Sigmoid colon (tissue), 6 donors: ENCODE measurements at regions not wholly inside any gene's neighbourhood (a gene's known extent, or its start where the extent isn't known, plus 50 kb on each side); places are given as distances from the start of the nearest gene placed in this dataset.

ENCODE experiments used
- DNase-seq: peaks from one replicate; pipeline ENCODE4 v3.0.0-alpha.2; 2019
- H3K27ac ChIP-seq, 4 donors: fragments of 200-600 bp; sonication (generic); one replicate each; pipeline ENCODE4 v1.5.1; 2016 to 2019; ENCODE audit warnings: mild to moderate bottlenecking in 1 of 4
- H3K27me3 ChIP-seq, 3 donors: fragments of 200-600 bp; sonication (generic); one replicate each; pipeline ENCODE4 v1.5.1; 2019; ENCODE audit warnings: mild to moderate bottlenecking in 1 of 3
- H3K36me3 ChIP-seq, 4 donors: fragments of 200-600 bp; sonication (generic); one replicate each; pipeline ENCODE4 v1.5.1; 2016 to 2019
- H3K4me1 ChIP-seq, 4 donors: fragments of 200-600 bp; sonication (generic); one replicate each; pipeline ENCODE4 v1.5.1; 2017 to 2019
- H3K4me3 ChIP-seq, 4 donors: fragments of 200-600 bp; sonication (generic); one replicate each; pipeline ENCODE4 v1.5.1; 2017 to 2019; ENCODE audit warnings: mild to moderate bottlenecking in 2 of 4, moderate library complexity in 1 of 4
- H3K9me3 ChIP-seq, 4 donors: fragments of 200-600 bp in 3 of 4; sonication (generic) in 3 of 4; one replicate each; pipeline versions ENCODE4 v1.5.1 to v1.6.1; 2013 to 2019
- CTCF ChIP-seq, 4 experiments: fragments of 450-650 bp in 3 of 4; fragments of 200-600 bp in 1 of 4; IDR thresholded peaks; one replicate each; pipeline ENCODE4 v1.5.1; 2016 to 2019; ENCODE audit warnings: antibody characterized with exemption in 4 of 4, mild to moderate bottlenecking in 3 of 4, moderate library complexity in 2 of 4
- EP300 ChIP-seq, 4 donors: sonication (generic); formaldehyde crosslinking; IDR thresholded peaks; one replicate each; pipeline ENCODE4 v1.6.1; 2017; ENCODE audit warnings: antibody characterized with exemption in 4 of 4
- POLR2A ChIP-seq, 2 donors: fragments of 450-650 bp; IDR thresholded peaks; one replicate each; pipeline ENCODE4 v1.6.1; 2016; ENCODE audit warnings: antibody characterized with exemption in 2 of 2, mild to moderate bottlenecking in 2 of 2, moderate library complexity in 2 of 2
- POLR2AphosphoS5 ChIP-seq, 4 donors: sonication (generic); formaldehyde crosslinking; IDR thresholded peaks; one replicate each; pipeline ENCODE4 v1.6.1; 2017; ENCODE audit warnings: antibody characterized with exemption in 4 of 4
- WGBS, 2 donors: extraction: QIAGEN DNeasy Blood & Tissue Kit; methylation state at CpG; one replicate each; pipeline ENCODE4 v1.1.7; 2013; 5-methylcytosine and 5-hydroxymethylcytosine counted together
- intact Hi-C: fragments of 100-400 bp; cut with DNase I; formaldehyde crosslinking; loops from one replicate; pipeline ENCODE4 v1.15.1; 2023
- donor health status: healthy with polysubstance abuse.
- donor health status: healthy.

- Histone ChIP-seq H3K4me3 (no peak overlapping the region), H3K27me3 (no peaks in the 10 kb centered on the region), H3K4me1 (no peaks in the 10 kb centered on the region), H3K27ac (no peak overlapping the region), H3K36me3 (no peaks in the 10 kb centered on the region), H3K9me3 (no peaks in the 10 kb centered on the region)
- DNase-seq = no peak
- intact Hi-C loops = no loop called here
- TF ChIP-seq CTCF (IDR thresholded peaks at IDR 0.05) (no peak), EP300 (IDR thresholded peaks at IDR 0.05) (no peak)
Measured at GRCh38 chr12:22880331-22880730, 255.4 kb downstream of the ETNK1 start.

GRCh38 chr12:22880807-22881206 lies 255.8 kb downstream of the ETNK1 start:
- no peak overlapping the region for H3K4me3 ChIP-seq
- 76% methylated on average over 6 of the region's 6 CpGs for WGBS, 2 donors
- H3K27me3 ChIP-seq = no peaks in the 10 kb centered on the region
- H3K9me3 ChIP-seq = no peaks in the 10 kb centered on the region
- TF ChIP-seq POLR2AphosphoS5 (IDR thresholded peaks at IDR 0.05) (no peak), EP300 (IDR thresholded peaks at IDR 0.05) (no peak), POLR2A (IDR thresholded peaks at IDR 0.05) (no peak), CTCF (IDR thresholded peaks at IDR 0.05) (no peak)
- no peaks in the 10 kb centered on the region for H3K36me3 ChIP-seq
- H3K4me1 ChIP-seq = no peaks in the 10 kb centered on the region
- H3K27ac ChIP-seq = no peak overlapping the region
- intact Hi-C loops = no loop called here
- DNase-seq = no peak

- Histone ChIP-seq H3K27me3 (no peaks in the 10 kb centered on the region), H3K27ac (no peak overlapping the region), H3K36me3 (no peaks in the 10 kb centered on the region), H3K4me1 (no peaks in the 10 kb centered on the region), H3K4me3 (no peak overlapping the region), H3K9me3 (no peaks in the 10 kb centered on the region)
- DNase-seq = no peak
- WGBS, 2 donors = 65 to 87% methylated on average over 3 of the region's 3 CpGs
- intact Hi-C loops = no loop called here
- TF ChIP-seq CTCF (IDR thresholded peaks at IDR 0.05) (no peak), EP300 (IDR thresholded peaks at IDR 0.05) (no peak), POLR2A (IDR thresholded peaks at IDR 0.05) (no peak), POLR2AphosphoS5 (IDR thresholded peaks at IDR 0.05) (no peak)
Measured at GRCh38 chr12:22881878-22882385, 257.0 kb downstream of the ETNK1 start.

- Histone ChIP-seq H3K27ac (no peak overlapping the region), H3K4me3 (no peak overlapping the region), H3K9me3 (no peaks in the 10 kb centered on the region), H3K27me3 (no peaks in the 10 kb centered on the region), H3K36me3 (no peaks in the 10 kb centered on the region), H3K4me1 (no peaks in the 10 kb centered on the region)
- DNase-seq = no peak
- intact Hi-C loops = no loop called here
- TF ChIP-seq POLR2A (IDR thresholded peaks at IDR 0.05) = no peak
- no peak for TF ChIP-seq EP300 (IDR thresholded peaks at IDR 0.05)
- TF ChIP-seq CTCF (IDR thresholded peaks at IDR 0.05) = no peak
- TF ChIP-seq POLR2AphosphoS5 (IDR thresholded peaks at IDR 0.05) = no peak
- WGBS, 2 donors = 69 to 88% methylated on average over 2 of the region's 2 CpGs
Measured at GRCh38 chr12:22882559-22882958, 257.6 kb downstream of the ETNK1 start.

- H3K9me3 ChIP-seq = peaks cover 0 to 10% (median 0%) of the 10 kb centered on the region in 4 donors
- no peaks in the 10 kb centered on the region for H3K4me1 ChIP-seq
- no peak for TF ChIP-seq EP300 (IDR thresholded peaks at IDR 0.05)
- no peak for TF ChIP-seq POLR2AphosphoS5 (IDR thresholded peaks at IDR 0.05)
- TF ChIP-seq CTCF (IDR thresholded peaks at IDR 0.05) = no peak
- TF ChIP-seq POLR2A (IDR thresholded peaks at IDR 0.05) = no peak
- no peak for DNase-seq
- WGBS, 2 donors = 60 to 76% methylated on average over 2 of the region's 2 CpGs
- no peaks in the 10 kb centered on the region for H3K27me3 ChIP-seq
- intact Hi-C loops = no loop called here
- H3K36me3 ChIP-seq = no peaks in the 10 kb centered on the region
- H3K4me3 ChIP-seq = no peak overlapping the region
- no peak overlapping the region for H3K27ac ChIP-seq
Measured at GRCh38 chr12:22893878-22894277, 268.9 kb downstream of the ETNK1 start.
